GM19351 (cell line): ENCODE measurements at regions not wholly inside any gene's neighbourhood (a gene's known extent, or its start where the extent isn't known, plus 50 kb on each side); places are given as distances from the start of the nearest gene placed in this dataset.
"Not testable (repeated sequence)": the region's sequence is repeated elsewhere in the genome, so short reads cannot be mapped to it uniquely, and the experiment has no call there.

Source experiments
- ATAC-seq: cut with Tn5 transposase; IDR thresholded peaks from one replicate; pipeline ENCODE4 v1.9.1; 2021; ENCODE audit warnings: mild to moderate bottlenecking, moderate library complexity; ENCODE audit not compliant: unreplicated experiment

DNA sequence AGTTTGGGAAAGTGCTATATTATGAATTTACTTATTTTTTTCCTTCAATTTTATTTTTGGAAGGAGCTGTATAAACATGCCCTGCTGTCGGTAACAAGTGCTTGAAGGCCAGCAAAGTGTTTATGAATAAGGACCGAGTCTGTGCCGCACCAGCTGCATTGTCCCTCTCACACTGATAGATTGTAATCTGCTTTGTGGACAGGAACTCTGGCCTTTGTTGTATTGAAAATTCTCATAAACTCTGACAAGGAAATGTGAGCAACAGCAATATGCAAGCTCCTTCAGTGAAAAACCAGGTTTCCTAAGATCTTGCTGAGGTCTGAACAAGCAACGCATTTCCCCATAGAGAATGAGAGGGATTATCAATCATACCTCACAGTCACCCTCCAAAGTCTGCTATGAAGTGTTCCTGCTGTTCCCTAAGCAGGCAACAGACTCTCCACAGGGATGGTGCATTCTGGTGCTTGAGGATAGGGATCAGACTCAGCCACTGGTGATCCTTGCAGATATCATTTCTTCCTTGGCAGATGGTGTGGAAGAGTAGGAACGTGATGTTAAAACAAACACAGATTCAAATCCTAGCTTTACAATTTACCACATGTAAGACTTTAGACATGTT, 109.6 kb downstream of the KCNJ2 start:
- ATAC-seq: no peak

DNA sequence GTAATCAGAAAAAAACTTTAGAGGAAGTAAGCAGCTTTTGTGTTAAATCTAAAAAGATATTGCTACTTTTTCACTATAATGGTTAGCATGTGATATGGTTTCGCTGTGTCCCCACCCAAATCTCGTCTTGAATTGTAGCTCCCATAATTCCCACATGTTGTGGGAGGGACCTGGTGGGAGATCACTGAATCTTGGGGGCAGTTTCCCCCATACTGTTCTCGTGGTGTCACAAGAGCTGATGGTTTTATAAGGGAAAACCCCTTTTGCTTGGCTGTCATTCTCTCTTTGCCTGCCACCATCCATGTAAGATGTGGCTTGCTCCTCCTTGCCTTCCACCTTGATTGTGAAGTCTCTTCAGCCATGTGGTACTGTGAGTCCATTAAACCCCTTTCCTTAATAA, 117.1 kb downstream of the KCNJ2 start:
- ATAC-seq: no peak

DNA sequence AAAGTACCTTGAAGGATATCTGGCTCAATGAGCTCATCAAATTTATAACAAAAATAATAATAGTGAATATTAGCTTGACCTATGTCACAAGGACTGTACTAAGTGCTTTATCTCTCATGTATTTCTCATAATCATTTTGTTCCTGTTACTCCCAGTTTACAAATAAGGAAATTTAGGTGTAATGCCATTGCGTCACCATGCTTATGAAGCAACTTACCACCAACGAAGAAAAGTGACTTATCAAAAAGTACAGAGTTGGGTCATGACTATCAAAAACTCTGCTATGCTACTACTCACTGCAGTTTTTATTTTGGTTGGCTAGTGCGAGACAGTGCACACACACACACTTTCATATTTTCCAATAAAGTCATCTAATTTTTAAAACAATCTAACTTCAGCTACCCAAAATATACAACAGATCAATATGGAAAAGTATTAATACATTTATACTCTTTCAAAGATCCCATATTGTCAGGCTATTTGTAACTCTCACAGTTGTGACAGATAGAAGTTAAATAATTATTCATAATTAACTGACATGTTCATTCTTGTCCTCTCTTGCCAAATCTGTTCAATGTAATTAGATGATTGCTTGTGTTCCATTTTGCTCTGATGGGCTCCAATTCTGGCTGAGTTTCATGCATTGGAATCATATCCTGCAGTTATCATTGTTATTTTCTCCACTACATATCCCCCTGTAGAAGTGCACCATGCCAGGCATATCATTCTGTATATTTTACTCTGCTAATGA, 119.4 kb downstream of the KCNJ2 start:
- no peak for ATAC-seq

DNA sequence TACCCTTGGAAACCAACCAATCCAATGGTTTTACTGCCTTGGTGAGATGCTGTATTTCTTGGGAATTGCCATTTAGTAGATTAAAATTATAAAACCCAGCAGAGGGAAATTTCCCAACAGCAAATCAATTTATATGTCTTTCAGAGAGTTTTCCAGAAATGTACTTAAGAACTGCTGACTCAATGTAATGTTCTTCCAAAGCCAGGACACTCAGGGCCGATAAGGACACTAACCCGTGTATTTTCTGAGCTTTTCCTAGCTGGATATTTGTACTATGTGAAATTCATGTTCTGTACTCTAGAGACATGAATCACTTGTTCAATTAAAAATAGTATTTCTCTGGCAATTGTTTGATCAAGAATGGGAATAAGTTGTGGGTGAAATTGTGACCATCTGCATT, 121.4 kb downstream of the KCNJ2 start:
- ATAC-seq: no peak

DNA sequence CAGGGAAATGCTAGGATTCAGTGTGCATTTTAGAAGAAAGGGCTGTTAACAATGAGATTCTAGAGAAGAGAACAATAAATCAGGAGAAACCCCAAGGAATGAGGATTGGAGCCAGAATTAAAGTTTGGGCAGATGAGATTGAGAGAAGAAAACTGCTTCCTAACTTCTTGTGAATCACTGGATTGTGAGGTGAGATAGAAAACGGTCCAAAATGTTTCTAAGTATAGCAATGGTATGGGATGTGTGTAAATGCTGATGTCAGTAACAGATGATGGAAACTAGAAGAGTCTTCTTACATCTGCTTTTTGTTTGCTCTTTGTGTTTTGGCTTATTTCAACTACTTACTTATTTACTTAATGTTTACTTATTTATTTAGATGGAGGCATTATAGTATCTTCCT, 123.0 kb downstream of the KCNJ2 start:
- ATAC-seq: no peak

DNA sequence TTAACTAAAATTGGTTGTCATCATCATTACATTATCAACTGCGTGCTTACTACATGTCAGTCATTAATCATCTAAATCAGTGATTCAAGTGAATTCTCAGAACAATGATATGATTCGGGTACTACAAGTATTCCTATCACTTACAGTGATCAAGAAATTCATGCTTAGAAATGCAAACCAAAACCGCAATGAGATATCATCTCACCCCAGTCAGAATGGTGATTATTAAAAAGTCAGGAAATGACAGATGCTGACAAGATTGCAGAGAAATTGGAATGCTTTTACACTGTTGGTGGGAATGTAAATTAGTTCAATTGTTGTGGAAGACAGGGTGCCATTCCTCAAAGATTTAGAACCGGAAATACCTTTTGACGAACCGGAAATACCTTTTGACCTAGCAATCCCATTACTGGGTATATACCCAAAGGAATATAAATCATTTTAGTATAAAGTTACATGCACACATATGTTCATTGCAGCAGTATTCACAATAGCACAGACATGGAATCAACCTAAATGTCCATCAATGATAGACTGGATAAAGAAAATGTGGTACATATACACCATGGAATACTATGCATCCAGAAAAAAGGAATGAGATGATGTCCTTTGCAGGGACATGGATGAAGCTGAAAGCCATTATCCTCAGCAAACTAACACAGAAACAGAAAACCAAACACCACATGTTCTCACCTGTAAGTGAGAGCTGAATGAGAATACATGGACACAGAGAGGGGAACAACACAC, 124.4 kb downstream of the KCNJ2 start:
- ATAC-seq: not testable (repeated sequence)

DNA sequence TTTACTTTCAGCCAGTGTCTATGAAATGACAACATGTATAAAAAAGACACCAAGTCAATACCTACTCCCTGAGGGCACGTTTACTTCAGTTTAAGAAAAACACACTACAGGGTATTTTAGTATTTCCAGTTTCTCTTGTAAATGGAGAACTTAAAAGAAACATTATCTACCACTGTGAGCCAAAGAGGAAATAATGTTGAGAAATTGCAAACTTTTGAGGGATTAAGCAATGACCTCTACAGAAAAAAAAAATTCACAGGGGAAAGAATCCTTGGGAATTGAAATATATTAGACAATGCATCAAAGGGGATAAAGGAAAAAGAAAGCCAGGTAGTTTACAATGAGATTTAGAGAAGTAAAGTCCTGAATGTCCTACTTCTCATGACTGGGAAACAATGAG, 126.0 kb downstream of the KCNJ2 start:
- ATAC-seq: no peak

DNA sequence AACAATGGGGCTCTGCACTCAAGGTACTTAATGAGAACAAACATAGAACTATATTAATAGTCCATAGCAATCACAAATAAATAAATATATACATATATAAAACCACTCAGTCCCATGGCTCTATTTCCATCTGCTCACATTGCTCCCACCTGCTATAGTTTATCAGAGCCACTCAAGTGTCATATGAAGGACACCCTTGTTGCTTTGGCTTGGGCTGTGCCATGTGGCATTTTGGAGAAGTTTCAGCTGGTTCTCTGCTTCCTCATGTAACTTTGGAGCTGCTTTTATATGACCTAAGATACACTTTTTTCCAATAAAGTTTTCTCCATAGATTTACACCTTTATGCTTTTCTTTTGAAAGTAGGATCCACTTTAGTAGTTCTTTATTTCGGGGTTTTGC, 126.4 kb downstream of the KCNJ2 start:
- no peak for ATAC-seq

DNA sequence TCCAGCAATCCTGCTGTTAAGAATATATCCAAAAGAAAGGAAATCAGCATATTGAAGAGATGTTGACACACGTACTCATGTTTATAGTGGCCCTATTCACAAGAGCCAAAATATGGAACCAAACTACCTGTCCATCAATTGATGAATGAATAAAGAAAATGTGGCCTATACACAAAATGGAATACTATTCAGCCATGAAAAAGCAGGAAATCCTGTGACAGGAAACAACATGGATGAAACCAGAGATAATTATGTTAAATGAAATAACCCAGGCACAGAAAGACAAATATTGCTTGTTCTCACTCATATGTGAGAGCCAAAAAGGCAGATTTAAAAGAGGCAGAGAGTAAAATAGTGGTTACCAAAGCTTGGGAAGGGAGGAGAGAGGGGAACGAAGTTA, 127.1 kb downstream of the KCNJ2 start:
- no peak for ATAC-seq

DNA sequence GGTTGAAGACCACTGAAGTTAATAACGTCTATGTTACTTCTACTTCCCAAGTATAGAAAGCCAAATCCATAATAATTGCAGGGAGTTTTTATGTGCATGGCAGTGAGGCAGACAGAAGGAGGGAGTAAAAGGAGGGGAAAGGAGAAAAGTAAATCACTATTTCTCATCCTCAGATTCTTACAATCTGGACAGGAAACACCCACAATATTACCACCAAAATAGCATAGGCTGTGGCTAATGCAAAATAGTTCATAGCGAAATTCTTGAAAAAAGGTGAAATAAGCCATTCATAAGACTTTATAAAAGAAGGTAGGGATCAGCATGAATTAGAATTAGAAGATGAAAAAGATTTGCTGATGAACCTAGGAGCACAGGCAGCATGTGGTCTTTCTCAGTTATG, 128.1 kb downstream of the KCNJ2 start:
- no peak for ATAC-seq

DNA sequence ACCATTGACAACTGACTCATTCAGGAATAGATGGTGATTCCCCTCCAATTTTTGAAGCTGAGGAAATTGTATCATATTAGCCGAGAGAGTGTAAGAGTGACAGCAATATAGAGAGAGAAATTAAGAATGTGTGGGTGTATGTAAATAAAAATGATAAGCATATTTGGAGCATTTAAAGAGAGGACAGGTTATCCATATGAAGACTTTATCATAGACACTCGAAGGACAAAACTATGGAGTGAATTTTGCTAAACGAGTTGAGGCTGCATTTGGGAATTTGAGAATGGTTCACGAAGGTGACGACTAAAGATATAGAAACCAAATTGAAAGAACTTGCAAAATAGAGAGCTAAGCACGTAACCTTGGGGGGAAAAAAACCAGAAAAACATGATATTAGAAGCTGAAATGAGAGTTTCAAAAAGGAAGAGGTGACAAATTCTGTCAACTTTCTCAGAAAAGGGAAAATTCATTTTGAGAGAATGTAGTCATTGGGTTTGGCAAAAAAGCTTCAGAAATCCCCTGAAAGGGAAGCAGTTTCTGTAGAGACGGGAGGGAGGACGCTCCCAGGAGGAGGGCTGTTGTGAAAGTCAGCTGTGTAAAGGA, 129.7 kb downstream of the KCNJ2 start:
- peak; percentile 82 for ATAC-seq

DNA sequence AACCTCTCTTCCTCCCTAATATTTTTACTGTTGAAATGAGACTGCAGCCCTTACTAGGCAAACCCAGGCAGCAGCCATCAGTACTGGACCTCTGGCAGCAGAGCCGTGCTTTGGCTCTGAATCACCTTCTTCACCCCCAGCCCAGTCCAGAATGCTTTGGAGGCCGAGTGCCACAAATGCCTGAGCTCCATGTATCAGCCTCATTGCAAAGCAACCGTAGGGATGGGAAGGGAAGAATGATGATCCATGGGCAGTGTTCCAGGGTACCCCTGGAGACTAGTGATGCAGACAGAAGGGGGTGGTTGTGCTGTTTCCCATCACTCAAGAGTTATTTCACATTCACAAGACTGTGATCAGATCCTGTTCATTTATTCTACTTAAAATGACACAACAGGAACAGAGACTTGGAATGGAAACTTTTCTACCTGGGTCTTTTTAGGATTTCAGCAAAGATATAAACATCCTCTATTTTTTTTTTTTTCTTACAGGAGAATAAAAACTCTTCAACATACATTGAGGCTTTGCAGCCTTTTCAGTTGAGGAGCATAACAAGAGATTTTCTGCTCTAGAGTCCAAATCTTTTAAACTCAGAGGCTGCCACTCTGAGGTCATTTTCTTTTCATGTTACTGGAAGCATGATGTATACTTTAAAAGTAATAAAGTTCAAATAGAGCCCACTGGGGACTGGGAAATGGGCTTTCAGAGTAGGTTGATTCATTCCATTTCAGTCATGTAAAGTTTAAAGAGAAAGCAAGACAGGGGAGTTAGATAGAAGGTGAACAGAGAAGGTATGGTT, 138.3 kb downstream of the KCNJ2 start:
- no peak for ATAC-seq

DNA sequence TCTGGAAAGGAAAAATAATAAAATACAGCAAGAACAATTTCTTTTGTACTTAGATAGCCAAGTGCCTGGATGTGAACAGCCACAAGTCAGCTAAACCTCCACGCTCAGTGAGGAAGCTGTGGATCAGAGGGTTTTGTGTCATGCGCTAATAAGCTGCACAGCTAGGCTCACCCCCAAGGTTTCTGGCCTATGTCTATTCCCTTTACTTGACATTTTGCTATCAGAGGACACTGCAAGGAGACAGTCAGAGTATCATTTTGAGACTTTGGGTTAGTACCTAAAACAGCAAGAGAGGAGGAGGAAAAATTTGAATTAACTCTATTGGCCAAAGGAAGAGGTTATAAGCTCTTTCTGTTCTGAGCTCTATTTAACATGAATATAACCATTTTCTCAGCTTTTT, 139.3 kb downstream of the KCNJ2 start:
- ATAC-seq: no peak

DNA sequence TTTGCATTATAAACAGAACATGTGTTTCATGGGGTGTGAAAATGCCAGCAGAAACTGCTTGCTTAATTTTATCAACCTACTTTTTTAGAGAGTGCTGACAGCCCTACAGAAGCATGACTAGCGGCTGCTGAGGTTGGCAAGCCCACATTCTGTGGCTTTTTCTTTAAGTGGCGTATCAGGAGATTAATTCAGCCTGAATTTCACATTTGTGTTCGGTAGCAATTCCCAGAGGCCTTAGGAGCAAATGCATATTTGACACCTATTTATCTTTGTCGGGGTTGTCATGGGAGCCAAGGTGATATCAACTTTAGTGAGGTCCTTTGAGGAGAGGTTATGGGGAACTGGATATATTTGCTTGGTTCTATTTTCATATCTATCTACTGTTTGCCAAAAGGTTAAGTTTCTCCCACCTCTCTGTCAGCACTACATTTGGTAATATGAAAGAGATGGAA, 140.9 kb downstream of the KCNJ2 start:
- no peak for ATAC-seq

DNA sequence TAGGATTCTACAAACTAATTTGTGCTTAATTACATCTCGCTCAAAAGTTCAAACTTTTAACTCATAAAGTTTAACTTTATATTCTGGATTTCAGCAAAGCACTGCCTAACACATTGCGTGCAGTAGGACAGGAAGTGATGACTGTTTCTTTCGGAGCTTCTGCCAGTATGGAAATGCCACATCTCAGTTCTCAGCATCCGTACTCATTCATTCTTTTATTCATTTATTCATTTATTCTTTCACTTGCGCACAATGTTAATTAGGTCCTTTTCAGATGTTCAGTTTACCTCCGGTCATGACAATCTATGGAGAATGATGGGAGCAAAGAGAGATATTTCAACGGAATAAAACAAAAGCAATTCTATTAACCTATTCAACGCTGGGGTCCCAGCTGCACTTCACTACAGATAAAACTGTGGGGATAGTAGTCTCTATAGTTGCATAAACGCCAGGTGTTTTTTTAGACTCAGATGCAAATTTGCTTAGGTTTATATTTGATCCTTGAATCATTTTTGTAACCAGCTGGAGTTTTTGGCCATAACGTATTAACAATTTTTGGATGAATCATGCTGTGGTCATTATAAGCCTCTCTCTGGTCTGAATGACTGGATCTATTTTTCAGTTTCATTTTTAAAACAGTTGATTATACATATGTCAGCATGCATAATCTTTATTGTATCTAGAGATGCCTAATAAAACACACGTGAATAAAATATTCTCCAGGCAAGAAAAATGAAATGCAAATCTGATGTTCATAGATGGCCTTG, 143.9 kb downstream of the KCNJ2 start:
- no peak for ATAC-seq

DNA sequence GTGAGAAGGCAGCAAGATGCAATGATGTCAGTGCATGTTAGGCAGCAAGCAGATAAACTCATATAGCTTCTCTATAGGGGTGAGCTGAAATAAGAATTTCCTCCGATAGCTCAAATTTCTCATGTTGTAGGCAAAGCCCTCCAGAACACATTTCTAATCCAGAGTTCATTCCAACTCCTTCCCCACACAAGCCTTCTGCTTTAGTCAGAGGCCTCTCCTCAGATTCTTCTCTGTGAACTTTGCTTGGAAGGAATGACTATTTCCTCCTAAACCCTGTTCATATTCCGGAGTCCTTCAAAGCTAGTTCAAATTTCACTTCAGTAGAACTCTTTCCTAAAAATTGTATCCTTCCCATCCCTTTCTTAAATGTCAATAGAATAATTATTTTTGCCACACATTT, 144.8 kb downstream of the KCNJ2 start:
- ATAC-seq: no peak

DNA sequence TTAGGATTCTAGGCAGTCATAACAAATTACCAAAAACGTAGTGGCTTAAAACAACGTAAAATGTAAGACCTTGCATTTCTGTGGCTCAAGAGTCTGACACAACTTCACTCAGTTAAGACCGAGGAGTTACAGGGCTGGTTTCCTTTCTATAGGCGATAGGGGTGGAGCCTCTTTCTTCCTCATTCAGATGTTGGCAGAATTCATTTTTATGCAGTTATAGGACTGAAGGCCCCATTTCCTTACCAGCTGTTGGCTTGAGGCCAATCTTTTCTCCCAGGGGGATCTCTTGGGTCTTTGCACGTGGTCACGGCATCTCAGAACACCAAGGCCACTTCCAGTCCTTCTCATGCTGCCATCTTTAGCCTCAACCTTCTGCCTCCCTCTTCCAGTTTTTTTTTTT, 145.2 kb downstream of the KCNJ2 start:
- ATAC-seq: peak; percentile 49

DNA sequence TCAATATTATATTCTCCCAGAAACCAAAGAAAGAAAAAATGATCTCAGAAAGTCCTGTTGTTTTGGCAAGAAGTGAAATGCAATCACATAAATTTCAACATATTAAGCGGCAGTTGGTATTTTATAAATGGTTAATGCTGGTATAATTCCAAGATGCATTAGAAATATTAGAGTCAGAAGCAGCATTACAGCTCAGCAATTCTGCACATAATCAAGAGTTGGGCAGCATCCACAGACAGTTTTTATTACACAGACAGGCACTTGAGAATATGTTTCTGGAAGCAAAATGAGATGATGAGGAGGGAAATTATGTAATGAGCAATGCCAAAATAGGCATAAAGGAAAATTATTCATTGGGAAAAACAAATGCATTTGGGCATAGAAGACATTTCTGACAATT, 148.1 kb downstream of the KCNJ2 start:
- ATAC-seq: no peak

DNA sequence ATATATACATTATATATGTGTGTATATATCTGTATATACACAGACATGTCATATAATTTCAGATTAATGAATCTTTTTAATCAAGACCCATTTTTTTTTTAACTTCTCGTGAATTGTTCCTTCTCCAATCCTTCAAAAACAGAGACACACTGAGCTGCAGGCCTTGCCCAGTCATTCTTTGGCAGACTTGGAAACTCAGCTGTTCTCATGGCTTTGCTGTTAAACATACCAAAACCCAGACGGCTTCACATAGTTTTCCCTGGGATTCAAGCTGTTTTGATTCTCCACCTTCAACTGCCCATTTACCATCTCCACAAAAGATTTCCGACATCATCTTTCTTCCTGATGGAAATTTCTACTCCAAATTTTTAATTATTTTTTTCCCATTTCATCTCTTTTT, 148.7 kb downstream of the KCNJ2 start:
- no peak for ATAC-seq

DNA sequence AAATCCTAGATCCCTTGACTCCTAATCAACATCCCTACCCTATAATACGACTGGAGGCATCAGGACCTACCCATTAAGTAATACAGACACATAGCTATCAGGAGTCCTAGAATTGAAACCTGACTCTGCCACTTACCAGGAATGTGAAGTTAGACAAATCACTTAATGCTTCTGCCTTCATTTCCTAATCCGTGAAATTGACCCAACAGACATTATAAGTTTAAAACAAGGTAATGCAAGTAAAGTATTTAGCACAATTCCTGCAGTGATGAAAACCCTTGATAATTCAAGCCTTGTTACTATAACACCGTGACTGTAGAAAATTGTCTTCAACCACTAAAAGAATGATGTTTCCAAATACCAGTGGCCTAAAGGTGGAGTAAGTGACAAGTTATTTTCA, 150.2 kb downstream of the KCNJ2 start:
- no peak for ATAC-seq
